ENCODE measurements at regions not wholly inside any gene's neighbourhood (a gene's known extent, or its start where the extent isn't known, plus 50 kb on each side); places are given as distances from the start of the nearest gene placed in this dataset.
"Not testable (repeated sequence)": the region's sequence is repeated elsewhere in the genome, so short reads cannot be mapped to it uniquely, and the experiment has no call there.

GRCh38 chr17:70677783-70678647, 508.7 kb downstream of the KCNJ2 start:
- Mint-ChIP-seq H3K9me3 (peaks cover 0 to 5% (median 0%) of the 10 kb centered on the region in 3 donors), H3K27me3 (no peaks in the 10 kb centered on the region), H3K4me1 (no peaks in the 10 kb centered on the region), H3K4me3 (no peak overlapping the region), H3K27ac (no peak overlapping the region), H3K36me3 (no peaks in the 10 kb centered on the region)

DNA sequence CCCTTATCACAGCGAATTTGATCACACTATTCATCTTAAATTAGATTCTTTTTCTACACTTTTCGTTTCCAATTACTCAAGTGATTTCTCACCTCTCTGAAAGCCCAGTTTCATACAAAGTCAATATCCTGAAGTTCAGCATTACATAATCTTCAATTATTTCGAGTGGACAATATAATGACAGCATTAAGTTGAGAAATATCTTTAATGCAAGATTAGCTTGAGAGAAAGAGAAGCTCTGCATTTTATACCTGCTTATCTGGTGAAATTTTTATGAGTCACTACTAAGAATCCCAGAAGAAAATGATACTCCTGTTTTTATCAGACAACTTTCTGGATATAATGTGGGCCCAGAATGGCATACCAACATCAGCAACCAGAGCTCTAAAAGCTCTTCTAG, 509.6 kb downstream of the KCNJ2 start:
- H3K27ac Mint-ChIP-seq, result no peak overlapping the region
- no peaks in the 10 kb centered on the region for H3K36me3 Mint-ChIP-seq
- H3K27me3 Mint-ChIP-seq, result no peaks in the 10 kb centered on the region
- no peaks in the 10 kb centered on the region for H3K4me1 Mint-ChIP-seq
- no peak overlapping the region for H3K4me3 Mint-ChIP-seq
- peaks cover 0 to 5% (median 0%) of the 10 kb centered on the region in 3 donors for H3K9me3 Mint-ChIP-seq

GRCh38 chr17:70683936-70684335, 514.6 kb downstream of the KCNJ2 start:
- Mint-ChIP-seq H3K4me3 (no peak overlapping the region), H3K4me1 (no peaks in the 10 kb centered on the region)

GRCh38 chr17:70687421-70687820, 518.1 kb downstream of the KCNJ2 start:
- no peak overlapping the region for H3K4me3 Mint-ChIP-seq
- H3K4me1 Mint-ChIP-seq, result no peaks in the 10 kb centered on the region
- no peak overlapping the region for H3K27ac Mint-ChIP-seq
- H3K27me3 Mint-ChIP-seq, result no peaks in the 10 kb centered on the region
- H3K36me3 Mint-ChIP-seq, result no peaks in the 10 kb centered on the region
- H3K9me3 Mint-ChIP-seq, result peaks cover 0 to 5% (median 0%) of the 10 kb centered on the region in 3 donors

More at GRCh38 chr17:70683936-70684335, 514.6 kb downstream of the KCNJ2 start:
- H3K27ac Mint-ChIP-seq, result no peak overlapping the region
- H3K9me3 Mint-ChIP-seq, result peaks cover 0 to 5% (median 0%) of the 10 kb centered on the region in 3 donors
- no peaks in the 10 kb centered on the region for H3K36me3 Mint-ChIP-seq
- H3K27me3 Mint-ChIP-seq, result no peaks in the 10 kb centered on the region

GRCh38 chr17:70691150-70691549, 521.8 kb downstream of the KCNJ2 start:
- no peaks in the 10 kb centered on the region for H3K36me3 Mint-ChIP-seq

GRCh38 chr17:70699408-70699807, 530.1 kb downstream of the KCNJ2 start:
- H3K4me1 Mint-ChIP-seq, result no peaks in the 10 kb centered on the region
- no peaks in the 10 kb centered on the region for H3K36me3 Mint-ChIP-seq
- no peak overlapping the region for H3K4me3 Mint-ChIP-seq
- no peaks in the 10 kb centered on the region for H3K27me3 Mint-ChIP-seq
- H3K27ac Mint-ChIP-seq, result no peak overlapping the region
- H3K9me3 Mint-ChIP-seq, result no peaks in the 10 kb centered on the region

More at GRCh38 chr17:70691150-70691549, 521.8 kb downstream of the KCNJ2 start:
- Mint-ChIP-seq H3K9me3 (peaks cover 2 to 5% (median 3%) of the 10 kb centered on the region in 3 donors), H3K27me3 (no peaks in the 10 kb centered on the region), H3K4me3 (no peak overlapping the region), H3K27ac (no peak overlapping the region), H3K4me1 (no peaks in the 10 kb centered on the region)

GRCh38 chr17:70702683-70703255, 533.4 kb downstream of the KCNJ2 start:
- Mint-ChIP-seq H3K36me3 (no peaks in the 10 kb centered on the region), H3K4me3 (no peak overlapping the region), H3K27me3 (no peaks in the 10 kb centered on the region), H3K4me1 (no peaks in the 10 kb centered on the region), H3K9me3 (peaks cover 0 to 6% (median 0%) of the 10 kb centered on the region in 3 donors), H3K27ac (no peak overlapping the region)

DNA sequence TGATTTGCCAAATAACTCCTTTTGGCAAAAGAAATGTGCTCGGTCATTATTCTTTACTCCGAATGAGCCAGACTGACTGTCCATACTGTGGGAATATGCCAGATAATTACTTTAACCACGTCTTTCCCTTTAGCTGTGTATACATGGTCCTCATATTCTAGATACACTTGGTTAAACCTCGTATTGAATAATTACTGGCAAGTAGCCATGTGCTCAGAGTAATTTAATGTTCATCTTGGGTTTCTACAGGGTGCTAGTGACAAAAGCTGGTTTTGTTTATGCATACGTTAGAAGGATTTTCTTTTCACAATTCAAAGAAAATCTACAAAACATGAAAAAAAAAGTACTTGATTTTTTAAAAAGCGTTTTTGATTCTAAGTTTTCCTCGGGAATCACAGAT, 540.3 kb downstream of the KCNJ2 start:
- H3K27me3 Mint-ChIP-seq, result no peaks in the 10 kb centered on the region
- no peak overlapping the region for H3K27ac Mint-ChIP-seq
- H3K36me3 Mint-ChIP-seq, result no peaks in the 10 kb centered on the region
- H3K9me3 Mint-ChIP-seq, result peaks cover 0 to 6% (median 3%) of the 10 kb centered on the region in 3 donors
- H3K4me1 Mint-ChIP-seq, result no peaks in the 10 kb centered on the region
- H3K4me3 Mint-ChIP-seq, result no peak overlapping the region

- H3K4me3 Mint-ChIP-seq, result no peak overlapping the region
- H3K27me3 Mint-ChIP-seq, result no peaks in the 10 kb centered on the region
- H3K4me1 Mint-ChIP-seq, result no peaks in the 10 kb centered on the region
- H3K27ac Mint-ChIP-seq, result no peak overlapping the region
- peaks cover 0 to 8% (median 0%) of the 10 kb centered on the region in 3 donors for H3K9me3 Mint-ChIP-seq
- H3K36me3 Mint-ChIP-seq, result no peaks in the 10 kb centered on the region
Observed at GRCh38 chr17:70713694-70714093, 544.4 kb downstream of the KCNJ2 start.

DNA sequence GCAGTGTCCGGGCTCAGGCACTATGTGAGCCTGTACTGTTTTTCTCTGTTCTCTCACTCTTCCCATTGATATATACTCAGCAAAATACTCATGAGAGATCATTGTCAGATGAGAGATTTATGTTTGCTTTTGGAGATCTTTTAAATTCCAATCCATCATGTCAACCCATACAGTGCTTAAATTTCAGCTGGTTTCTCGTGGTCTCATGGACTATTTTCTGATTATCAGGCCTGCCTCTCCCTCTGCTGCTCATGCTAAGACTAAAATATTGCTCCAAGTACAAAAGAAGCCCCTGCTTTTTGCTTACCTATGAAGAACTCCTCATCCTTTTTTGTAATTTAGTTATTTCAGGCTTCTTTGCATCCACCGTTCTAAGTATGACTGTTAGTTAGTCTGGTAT, 547.2 kb downstream of the KCNJ2 start:
- Mint-ChIP-seq H3K4me1 (no peaks in the 10 kb centered on the region), H3K27ac (no peak overlapping the region), H3K9me3 (peaks cover 0 to 13% (median 3%) of the 10 kb centered on the region in 3 donors), H3K27me3 (no peaks in the 10 kb centered on the region), H3K36me3 (no peaks in the 10 kb centered on the region), H3K4me3 (no peak overlapping the region)

- Mint-ChIP-seq H3K4me1 (no peaks in the 10 kb centered on the region), H3K4me3 (no peak overlapping the region), H3K27me3 (no peaks in the 10 kb centered on the region), H3K27ac (no peak overlapping the region), H3K9me3 (peaks cover 0 to 9% (median 3%) of the 10 kb centered on the region in 3 donors), H3K36me3 (no peaks in the 10 kb centered on the region)
Observed at GRCh38 chr17:70717042-70717441, 547.7 kb downstream of the KCNJ2 start.

DNA sequence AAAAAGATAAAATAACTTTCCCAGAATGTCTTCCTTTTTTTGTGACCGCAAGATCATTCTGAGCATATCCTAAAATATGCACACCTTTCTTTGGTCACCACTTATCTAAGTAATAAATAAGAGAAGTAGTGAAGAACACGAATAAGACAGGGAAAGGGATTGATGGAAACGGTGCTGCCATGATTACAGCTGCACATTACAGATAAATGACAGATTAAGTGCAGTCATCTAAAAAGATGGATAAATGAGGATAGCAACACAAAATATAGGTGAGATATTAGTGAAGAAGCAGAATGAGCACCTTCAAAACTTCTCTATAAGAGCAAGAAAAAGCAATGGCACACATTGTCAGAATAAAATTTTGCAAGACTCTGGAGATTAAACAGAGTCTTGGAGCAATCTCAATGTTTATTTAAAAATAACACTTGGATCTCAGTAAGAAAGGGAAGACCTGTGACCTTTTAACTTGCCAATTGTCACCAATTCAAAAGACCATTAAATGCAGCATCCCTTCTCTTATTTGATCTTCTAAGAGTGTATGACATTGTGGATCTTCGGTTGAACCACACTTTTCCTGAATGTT, 567.1 kb downstream of the KCNJ2 start:
- Mint-ChIP-seq H3K4me1 (no peaks in the 10 kb centered on the region), H3K9me3 (peaks cover 2 to 6% (median 2%) of the 10 kb centered on the region in 3 donors), H3K4me3 (no peak overlapping the region), H3K27me3 (no peaks in the 10 kb centered on the region), H3K36me3 (no peaks in the 10 kb centered on the region), H3K27ac (no peak overlapping the region)

DNA sequence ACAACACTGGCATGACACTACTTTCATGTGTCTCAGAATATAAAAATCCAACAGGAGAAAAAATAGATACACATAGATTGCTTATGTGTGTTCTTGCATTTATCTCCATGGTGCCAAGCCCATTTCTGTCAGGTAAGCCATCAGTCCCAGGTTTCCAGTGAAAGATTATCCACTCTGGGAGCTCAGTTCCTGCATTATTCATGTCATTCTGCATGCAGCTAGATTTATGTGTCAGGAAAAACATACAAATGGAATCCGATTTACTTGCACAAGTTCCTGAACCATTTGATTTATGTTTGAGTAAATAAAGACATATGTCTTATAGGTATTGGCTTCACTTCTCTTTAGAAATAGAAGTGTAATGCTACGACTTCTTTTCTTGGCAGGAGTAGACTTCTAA, 569.7 kb downstream of the KCNJ2 start:
- no peak overlapping the region for H3K27ac Mint-ChIP-seq
- H3K9me3 Mint-ChIP-seq, result peaks cover 0 to 4% (median under 1%) of the 10 kb centered on the region in 3 donors
- no peaks in the 10 kb centered on the region for H3K4me1 Mint-ChIP-seq
- H3K36me3 Mint-ChIP-seq, result no peaks in the 10 kb centered on the region
- H3K27me3 Mint-ChIP-seq, result no peaks in the 10 kb centered on the region
- no peak overlapping the region for H3K4me3 Mint-ChIP-seq

DNA sequence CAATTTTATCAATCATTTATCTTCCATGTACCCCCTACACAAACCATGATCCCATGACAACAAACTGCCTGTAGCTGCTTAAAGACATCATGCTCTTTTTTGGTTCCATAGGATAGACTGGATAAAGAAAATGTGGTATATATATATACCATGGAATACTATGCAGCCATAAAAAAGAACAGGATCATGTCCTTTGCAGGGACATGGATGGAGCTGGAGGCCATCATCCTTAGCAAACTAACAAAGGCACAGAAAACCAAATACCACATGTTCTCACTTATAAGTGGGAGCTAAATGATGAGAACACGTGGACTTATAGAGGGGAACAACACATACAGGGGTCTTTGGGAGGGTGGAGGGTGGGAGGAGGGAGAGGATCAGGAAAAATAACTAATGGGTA, 577.2 kb downstream of the KCNJ2 start:
- H3K9me3 Mint-ChIP-seq, H3K36me3 Mint-ChIP-seq, H3K4me3 Mint-ChIP-seq, H3K4me1 Mint-ChIP-seq, H3K27me3 Mint-ChIP-seq, H3K27ac Mint-ChIP-seq: not testable (repeated sequence)

DNA sequence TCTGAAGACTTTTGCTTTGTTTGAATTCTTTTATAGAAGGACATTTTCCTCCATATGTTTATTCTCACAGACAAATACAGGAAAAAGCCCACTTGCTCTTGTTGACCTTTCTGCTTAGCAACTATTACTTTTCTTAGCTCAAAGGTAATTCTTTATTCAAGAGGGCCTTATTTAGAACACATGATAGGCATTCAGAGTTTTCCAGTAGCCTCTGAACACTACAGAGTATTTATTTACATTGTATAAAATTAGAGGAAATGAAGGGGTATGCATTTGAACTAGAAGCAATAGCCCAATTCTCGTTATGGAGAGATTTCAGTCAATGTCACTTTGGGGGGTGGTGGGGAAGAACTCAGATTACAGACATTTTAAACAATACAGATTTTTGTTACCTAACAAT, 581.7 kb downstream of the KCNJ2 start:
- no peaks in the 10 kb centered on the region for H3K4me1 Mint-ChIP-seq
- no peaks in the 10 kb centered on the region for H3K36me3 Mint-ChIP-seq
- no peak overlapping the region for H3K27ac Mint-ChIP-seq
- no peak overlapping the region for H3K4me3 Mint-ChIP-seq
- H3K27me3 Mint-ChIP-seq, result no peaks in the 10 kb centered on the region
- no peaks in the 10 kb centered on the region for H3K9me3 Mint-ChIP-seq

All from IgD-negative memory B cell (primary cell).